ENCODE measurements at regions not wholly inside any gene's neighbourhood (a gene's known extent, or its start where the extent isn't known, plus 50 kb on each side); places are given as distances from the start of the nearest gene placed in this dataset.

DNA sequence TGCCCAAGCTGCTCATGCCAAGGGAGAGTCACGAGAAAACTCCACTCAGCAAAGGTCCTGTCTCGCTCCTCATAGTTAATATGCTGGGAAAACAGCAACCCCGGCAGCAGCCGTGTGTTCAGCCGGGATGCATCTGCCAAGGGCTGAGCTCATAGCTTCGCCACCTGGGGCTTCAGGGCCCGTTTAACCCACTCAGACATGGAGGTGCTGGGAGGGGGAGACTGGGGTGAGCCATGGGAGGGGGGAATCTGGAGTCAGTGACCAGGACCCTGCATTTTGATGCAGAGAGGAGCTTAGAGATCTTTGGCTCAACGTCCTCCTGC lies 283.4 kb downstream of the PTPRU start:
- no peak for DNase-seq

DNA sequence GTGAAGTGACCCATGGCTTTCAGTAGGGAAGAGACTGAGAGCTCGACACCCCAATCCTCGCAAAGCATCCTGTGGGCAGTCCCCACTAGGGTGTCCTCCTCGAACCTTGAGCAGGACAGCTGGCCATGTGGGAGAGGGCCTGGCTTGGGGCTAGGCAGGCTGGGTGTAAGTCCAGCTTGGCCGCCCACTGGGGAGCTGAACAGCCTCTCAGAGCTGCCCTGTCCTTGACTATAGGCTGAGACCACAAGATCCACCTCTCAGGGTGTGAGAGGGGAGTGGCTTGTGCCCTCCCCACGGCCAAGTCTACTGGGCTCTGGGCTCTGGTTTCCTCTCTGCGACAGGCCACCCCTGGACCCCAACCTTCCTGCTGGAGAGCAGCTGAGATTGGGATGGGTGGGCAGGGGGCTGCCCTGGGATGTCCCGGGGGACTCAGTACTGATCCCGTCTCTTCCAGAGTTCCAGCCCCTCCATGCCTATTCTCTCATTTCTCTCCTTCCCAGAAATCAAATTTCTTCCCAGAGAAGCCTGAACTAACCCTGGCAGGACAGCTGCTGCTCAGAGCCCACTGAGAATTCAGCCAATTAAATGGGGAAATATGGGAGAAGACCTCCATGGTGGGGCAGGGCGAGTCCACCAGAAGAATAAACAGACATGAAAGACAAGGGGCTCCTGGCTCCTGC lies 282.9 kb downstream of the PTPRU start:
- no peak for DNase-seq

DNA sequence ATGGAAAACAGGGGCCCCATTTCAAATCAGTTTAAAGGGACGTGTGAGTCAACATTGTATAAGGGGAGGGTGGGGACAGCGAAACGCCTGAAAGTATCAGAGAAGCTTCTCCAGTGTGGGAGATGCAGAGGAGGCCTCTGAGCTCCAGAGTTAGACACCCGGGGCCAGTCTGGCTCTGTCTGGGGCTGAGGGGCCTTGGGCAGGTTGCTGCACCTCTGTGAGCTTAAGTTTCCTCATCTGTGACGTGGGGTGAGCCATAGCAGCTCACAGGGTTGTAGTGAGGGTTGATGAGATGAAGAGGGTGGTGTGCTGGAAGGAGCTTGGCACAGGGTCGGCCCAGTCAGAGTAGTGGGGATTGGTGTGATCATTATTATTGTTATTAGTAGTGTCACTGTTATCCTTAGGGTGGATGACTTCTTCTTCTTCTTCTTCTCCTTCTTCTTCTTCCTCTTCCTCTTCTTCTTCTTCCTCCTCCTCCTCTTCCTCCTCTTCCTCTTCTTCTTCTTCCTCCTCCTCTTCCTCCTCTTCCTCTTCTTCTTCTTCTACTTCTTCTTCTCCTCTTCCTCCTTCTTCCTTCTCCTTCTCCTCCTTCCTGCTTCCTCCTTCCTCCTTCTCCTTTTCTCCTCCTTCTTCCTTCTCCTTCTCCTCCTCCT lies 282.0 kb downstream of the PTPRU start:
- DNase-seq: no peak

DNA sequence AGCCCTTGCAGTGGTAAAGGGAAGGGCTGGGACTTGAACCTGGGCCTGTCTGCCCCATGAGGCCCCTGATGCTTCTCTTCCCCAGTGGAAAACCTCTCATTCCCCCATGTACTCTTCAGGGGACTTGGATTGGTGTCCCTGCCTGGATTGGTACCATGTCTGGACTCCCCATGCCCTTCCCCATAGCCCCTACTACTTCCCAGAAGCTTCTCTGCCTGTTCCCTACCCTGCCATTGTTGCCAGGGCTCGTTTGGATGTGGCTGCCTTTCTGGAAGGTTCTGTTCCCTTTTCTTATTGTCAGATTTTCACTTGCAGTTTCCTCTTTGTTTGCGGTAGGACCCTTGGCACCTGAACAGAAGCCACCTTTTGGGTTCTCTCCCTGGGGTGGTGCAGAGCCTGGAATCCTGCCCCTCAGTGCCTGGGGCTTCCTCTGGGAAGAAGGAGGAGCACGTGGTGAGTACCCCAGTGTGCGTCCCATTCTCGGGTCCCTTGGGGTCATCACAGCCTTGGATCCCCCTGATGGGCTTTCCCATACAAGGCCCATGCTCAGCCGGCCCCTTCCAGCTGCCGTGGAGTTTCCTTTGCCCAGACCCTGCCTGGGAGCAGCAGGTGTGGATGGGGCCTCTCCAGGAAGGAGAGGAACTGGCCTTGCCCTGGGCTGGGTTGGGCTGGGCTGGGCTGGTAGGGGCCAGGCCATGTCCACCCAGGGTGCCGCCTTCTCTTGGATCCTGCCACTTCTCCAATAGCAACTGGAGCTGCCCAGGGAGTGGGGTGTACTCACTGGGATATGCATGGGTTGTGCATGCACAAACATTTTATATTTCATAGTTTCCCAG lies 281.1 kb downstream of the PTPRU start:
- no peak for DNase-seq

DNA sequence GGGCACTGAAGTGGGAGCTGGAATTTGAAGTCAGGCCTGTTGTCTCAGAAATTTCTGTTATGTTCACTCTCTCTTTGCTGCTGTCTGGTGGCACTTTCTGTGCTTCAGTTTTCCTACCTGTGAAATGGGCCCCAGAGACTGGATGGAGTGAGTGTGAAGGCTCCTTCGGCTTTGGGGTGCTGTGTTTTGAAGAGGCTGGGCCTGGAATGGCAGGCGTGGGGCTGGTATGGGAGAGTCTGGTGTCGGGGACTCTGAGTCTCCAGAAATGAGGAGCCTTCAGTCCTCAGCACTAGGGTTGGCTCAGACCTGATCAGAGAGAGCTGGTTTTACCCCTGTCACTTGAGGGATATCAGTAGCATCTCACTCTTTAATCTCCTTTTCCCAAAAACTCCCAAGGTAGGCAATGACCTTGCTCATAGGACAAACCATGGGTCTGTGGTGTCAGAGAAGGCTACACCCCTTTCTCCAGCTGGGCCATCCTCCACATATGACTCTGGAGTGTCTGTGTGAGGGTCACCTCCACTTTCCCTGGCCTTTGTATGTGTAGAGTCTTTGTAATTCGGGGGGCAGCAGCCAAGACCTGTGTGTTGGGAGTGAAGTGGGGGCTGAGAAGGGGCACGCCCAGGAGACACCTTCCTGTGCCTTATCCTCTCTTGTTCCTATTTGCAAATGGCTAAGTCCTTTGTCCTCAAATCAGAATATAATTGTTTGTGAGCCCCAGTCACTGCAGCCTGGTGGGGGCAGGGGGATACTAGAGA lies 279.9 kb downstream of the PTPRU start:
- no peak for DNase-seq

DNA sequence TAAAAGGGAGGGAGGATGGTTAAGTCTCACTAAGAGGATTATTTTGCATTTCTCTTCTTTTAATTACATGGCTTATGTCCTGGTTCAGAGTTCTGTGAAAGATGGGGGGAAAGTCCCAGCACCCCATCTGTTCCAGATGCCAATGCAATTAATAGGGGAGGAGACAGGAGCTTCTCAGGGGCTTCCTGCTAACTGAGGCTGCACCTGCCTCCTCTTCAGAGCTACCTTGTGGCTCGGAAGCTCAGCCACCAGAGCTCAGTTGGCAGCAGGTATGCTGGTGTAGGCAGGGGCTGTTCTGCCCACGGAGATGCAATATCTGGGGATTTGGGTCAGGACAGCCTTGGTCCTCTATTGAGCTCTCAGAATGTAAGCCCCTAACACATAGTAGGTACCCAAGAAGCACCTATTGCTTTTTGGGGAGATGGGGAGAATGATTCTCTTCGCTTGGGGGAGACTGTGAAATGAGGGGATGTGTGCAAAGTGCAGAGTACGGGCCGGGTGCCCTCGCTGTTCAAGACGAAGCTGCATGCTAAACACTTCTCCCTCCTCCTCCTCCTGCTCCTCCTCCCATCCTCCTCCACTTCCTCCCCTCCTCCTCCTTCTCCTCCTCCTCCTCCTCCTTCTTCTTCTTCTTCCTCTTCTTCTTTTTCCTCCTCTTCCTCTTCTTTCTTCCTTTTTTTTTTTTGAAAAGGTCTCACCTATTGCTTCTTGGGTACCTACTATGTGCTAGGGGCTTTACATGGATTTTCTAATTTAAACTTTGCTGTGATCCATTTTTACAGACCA lies 279.0 kb downstream of the PTPRU start:
- no peak for DNase-seq

DNA sequence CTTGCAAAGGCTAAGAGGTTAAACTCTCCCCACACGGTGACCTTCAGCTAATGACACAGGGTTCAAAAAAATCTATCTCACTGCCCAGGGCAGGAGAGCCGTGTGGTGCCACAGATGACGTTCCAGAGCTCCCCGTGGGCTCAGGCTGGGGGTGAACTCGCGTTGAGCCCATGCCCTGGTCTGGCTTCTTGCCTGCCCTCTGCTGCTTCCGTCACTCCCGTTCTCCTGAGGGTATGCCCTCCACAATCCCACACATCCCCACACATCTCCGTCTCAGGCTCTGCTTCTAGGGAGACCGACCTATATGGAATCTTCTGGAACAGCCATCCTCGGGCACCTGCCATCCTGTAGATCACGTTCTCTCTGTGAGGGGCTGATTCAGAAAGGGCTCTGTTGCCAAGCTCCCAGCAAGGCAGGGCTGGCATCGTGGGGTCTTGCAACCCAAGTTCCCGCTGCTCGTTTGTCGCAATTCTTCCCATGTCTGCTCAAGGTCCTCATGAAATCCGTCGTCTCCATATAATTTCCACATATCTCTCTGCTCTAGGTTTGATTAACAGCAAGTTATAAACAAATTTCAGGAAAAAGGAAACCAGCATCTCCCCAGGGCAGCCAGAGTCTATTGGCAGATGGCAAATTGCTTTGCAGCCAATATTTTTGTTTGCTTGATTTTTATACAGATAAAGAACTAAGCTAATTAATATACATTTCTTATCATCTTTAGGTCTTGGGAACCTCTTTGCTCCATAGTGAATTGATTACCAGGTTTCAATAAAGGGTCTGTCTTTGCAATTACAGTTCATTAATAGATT lies 278.2 kb downstream of the PTPRU start:
- no peak for DNase-seq

DNA sequence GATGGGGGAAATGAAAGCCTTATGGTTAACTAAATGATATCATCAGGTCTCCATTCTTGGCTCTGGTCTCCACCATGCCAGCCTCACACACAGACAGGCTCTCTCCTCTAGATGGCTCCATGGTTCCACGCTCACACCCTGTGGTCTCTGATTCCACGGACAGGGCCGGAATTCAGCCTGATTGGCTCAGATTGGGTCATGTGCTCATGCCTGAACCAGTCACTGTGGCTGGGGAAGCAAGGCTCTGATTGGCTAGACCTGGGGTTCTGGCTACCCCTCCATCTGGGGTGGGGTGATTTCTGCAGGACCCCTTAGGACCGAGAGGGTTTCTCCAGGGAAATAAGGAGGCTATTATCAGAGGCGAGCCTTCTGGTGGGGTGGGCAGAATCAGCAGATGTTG lies 277.0 kb downstream of the PTPRU start:
- no peak for DNase-seq

DNA sequence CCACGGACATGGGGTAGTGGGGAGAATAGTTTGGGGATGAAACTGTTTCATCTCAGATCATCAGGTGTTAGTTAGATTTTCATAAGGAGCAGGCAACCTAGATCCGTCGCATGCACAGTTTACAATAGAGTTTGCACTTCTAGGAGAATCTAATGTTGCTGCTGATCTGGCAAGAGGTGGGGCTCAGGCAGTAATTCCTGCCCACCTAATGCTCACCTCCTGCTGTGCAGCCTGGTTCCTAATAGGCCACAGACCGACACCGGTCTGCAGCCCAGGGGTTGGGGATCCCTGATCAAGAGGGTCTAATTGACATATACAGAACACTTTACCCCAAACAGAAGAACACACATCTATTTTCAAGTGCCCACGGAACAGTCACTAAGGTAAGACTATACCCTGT lies 275.1 kb downstream of the PTPRU start:
- no peak for DNase-seq

DNA sequence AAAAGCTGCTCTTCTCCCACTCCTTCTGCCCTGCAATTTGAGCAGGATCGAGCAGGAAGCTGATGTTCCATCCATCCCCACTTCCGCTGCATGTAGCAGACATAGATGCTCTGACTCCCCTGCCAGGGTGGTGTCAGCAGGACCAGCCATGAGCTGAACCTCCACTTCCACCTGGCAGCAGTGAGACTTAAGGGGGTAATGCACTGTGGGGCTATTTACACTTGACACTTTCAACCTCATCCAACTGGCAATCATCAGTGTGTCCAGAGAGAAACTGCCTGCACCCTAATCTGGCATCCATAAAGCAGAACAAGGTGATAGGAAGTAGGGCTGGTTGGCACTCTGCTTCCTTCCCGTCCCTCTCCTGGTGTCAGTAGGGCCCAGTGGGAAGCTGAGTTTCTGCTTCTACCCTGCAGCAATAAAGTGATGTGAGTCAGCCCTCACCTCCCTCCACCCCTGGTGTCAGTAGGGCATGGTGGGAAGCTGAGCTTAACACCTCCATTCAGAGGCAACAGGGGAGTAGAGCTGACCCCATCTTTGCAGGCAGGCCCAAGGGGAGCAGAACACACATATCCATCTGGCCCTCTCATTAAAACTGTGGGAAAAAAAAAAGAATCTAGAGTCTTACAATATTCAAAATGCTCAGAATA lies 272.3 kb downstream of the PTPRU start:
- DNase-seq: no peak

DNA sequence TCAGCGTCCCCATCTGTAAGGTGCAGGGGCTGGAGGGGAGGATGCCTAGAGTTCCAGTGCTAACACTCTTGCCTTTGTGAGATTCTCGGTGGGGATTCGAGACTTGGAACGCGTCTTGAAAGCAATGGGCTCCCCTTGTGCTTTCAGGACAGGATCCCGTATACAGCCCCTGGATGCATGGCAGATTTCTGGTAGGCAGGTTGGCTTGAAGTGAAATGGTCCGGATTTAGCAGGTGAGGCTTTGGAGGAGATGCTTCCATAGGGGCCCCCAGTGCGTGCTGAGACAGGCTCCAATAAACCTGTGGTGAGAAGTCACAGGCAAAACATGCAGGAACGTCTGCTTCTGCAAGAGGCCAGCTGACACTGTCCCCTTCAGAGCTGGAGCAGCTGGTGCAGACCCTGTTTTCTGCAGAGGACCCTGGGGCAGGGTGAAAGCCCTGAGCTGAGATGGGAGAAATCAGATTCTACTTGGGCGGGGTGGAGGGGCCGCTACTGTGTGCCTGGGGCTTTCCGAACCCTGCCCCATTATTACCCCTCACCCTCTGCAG lies 270.4 kb downstream of the PTPRU start:
- no peak for DNase-seq

DNA sequence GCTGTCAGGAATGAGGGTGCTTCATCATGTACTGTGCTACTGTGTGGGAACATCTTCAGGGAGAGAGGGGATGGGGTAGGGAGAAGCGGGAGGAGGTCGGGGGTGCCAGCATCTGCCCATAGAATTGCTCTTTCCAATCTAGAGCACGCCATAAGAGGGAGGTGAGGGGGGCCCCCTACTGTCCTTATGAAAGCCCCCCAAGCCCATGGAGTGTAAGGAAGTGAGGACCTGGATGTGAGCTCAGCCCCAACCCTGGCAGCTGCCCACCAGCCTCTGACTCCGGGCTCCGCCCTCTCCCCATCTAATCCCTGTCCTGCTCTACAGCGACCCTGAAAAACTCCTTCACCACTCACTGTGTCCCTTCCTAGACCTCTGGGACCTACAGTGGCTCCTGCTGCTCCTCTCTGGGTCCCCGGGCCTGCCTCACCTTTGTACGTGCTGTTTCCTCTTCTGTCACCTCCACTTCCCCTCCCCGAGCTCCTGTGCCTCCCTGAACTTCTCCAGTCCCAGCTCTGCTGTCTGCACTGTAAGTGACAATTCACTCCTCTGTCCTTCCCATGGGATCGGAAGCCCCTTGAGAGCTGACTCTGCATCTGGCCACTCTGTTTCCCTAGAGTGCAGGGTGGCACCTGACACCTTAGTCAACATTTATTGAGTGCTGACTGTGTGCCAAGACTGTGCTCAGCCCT lies 269.4 kb downstream of the PTPRU start:
- DNase-seq: no peak

DNA sequence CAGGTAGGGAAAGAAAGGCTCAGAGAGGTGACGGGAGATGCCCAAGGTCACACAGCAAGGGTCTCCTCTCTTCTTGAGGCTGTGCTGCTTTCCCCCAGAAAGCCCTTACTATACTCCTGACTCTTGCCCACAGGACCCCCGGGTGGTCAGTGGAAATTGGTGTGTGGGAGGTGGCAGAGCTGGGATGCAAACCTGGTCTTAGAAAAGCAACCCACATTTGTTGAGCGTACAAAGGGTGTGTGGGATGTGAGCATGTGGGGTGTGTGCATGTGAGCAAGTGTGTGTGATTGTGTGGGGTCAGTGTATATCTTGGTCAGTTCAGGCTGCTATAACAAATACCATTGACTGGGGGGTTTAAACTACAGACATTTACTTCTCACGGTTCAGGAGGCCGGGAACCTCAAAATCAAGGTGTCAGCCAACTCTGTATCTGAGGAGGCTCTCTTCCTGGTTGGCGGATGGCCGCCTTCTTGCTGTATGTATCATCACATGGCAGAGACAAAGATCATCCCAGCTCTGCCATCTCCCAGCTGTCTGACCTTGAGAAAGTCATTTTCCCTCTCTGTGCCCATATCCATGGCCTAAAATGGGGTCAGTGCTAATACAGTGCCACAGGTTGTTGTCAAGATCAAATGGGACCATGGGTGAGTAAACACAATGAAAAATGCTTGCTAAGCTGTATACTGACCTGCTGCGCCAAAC lies 268.5 kb downstream of the PTPRU start:
- DNase-seq: no peak

DNA sequence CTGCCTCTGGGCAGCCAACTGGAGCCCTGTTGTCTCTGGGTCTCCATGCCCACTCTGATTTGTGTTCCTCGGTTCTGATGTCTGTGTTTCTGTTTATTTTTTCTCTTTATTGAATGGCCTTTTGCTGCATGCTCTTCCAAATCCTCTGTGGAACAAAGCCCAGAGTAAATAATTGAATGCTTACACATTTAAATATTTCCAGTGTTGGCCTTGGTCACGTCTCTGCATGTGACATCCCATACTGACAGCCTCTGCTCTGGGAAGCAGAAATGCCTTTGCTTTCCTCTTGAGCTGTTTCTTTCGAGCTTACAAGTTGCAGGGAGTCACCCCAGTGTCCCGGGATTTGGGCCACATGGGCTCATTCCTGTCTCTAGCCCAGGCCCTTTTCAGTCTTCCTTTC lies 267.9 kb downstream of the PTPRU start:
- no peak for DNase-seq

DNA sequence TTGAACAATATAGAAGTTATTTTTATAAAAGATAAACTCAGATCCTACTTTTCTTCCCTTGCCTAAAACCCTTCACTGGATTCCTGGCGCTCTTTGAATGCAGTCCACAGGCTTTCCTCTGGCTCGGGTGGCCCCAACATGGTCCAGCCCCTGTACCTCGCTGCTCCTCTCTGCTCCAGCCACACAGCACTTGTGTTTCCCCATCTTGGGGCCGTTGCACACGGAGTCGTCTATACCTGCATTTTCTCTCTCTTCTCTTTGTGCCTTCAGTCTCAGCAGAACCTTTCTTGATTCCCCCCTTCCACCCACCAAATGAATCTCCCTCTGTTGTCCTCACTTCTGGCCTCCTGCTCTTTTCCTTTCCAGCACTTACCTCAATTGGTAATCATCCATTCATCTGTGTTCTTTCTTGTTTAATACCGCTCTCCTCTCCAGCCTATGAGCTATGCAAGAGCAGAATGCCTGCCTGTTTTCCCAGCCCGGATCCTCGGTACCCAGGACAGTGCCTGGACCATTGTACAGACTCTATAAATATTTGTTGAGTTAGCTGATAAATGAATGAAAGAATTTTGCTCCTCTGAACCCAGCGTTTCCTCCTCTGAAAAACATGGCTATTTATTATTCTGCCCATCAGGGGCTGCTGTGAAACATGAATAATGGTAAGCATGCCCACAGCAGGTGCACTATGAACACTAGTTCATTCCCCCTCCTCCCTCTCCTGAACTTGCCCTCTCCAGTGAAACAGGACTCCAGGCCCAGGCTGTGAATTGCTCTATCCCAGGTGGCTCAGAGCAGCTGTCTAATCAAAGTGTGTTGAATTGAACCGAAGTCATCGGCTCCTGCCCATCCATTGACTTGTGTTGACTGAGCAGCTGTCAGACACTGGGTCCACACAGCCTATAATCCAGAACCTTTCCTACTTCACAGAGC lies 266.9 kb downstream of the PTPRU start:
- DNase-seq: no peak

DNA sequence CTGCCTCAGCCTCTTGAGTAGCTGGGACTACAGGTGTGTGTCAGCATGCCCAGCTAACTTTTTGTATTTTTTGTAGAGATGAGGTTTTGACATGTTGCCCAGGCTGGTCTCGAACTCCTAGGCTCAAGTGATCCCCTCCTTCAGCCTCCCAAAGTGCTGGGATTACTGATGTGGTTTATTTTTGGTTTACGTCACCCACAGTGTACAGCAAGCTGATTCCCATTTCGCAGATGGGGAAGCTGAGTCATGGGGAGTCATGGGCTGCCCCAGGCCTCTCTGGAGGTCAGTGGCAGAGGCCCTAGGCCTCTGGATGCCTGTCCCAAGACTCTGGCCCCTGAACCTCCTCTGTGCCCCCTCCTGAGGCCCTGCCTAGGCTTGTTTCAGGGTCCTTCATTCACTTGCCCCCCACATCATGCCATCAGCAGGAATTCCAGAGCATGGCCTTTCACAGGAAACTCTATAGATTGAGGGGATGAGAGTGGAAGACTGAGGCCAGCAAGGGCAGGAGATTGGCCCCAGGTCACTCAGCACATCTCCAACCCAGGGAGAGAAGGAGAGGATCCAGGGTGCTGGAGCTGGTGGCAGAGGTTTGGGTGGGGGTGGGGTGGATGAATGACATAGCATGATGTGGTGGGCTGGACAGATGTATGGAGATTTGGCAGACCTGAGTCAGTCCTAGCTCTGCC lies 266.0 kb downstream of the PTPRU start:
- DNase-seq: no peak

DNA sequence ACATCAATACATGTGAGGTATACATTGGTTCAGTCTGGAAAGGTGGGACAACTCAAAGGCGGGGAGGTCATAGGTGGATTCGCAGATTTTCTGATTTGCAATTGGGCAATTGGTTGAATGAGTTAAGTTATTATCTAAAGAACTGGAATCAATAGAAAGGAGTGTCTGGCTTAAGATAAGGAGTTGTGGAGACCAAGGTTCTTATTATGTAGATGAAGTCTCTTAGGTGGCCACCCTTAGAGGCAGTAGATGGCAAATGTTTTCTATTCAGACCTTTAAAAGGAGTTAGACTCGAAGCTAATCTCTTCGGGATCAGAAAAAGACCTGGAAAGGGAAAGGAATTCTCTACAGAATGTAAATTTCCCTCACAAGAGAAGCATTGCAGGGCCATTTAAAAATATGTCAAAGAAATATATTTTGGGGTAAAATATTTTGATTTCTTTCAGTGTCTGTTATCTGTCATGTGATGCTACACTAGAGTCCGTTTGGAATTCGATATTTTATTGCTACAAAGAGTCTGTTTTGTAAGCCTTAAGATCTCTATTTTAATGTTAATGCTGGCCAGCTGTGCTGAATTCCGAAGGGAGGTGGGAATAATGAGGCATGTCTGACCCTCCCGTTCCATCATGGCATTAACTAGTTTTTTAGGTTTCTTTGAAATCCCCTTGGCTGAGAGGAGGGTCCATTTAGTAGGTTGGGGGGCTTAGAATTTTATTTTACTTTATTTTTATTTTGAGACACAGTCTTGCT lies 265.1 kb downstream of the PTPRU start:
- no peak for DNase-seq

All from NCI-H1048 (cell line).